ENCODE measurements at regions not wholly inside any gene's neighbourhood (a gene's known extent, or its start where the extent isn't known, plus 50 kb on each side); places are given as distances from the start of the nearest gene placed in this dataset.
A peak's percentile ranks its signal among the peaks of the same experiment; 100 is the strongest.

- DNase-seq, result no peak
These were observed 300.4 kb downstream of the DTWD2 start for GRCh38 chr5:118687661-118688621.

- DNase-seq, result no peak
These were observed 301.2 kb downstream of the DTWD2 start for GRCh38 chr5:118687100-118687499.

GRCh38 chr5:118681655-118682054 lies 306.7 kb downstream of the DTWD2 start:
- no peak for DNase-seq

- no peak for DNase-seq
These were observed 308.9 kb downstream of the DTWD2 start for GRCh38 chr5:118679264-118679940.

- DNase-seq, result no peak
These were observed 309.6 kb downstream of the DTWD2 start for GRCh38 chr5:118678746-118679145.

GRCh38 chr5:118675247-118675646 lies 313.1 kb downstream of the DTWD2 start:
- no peak for DNase-seq

GRCh38 chr5:118657576-118657975 lies 330.8 kb downstream of the DTWD2 start:
- DNase-seq, result no peak

- no peak for DNase-seq
These were observed 334.5 kb downstream of the DTWD2 start for GRCh38 chr5:118653872-118654271.

GRCh38 chr5:118653183-118653582 lies 335.2 kb downstream of the DTWD2 start:
- DNase-seq, result no peak

- no peak for DNase-seq
These were observed 337.3 kb downstream of the DTWD2 start for GRCh38 chr5:118651002-118651401.

- DNase-seq, result no peak
These were observed 340.8 kb downstream of the DTWD2 start for GRCh38 chr5:118647587-118647986.

- DNase-seq, result no peak
These were observed 341.4 kb downstream of the DTWD2 start for GRCh38 chr5:118646917-118647316.

GRCh38 chr5:118637947-118638670 lies 350.2 kb downstream of the DTWD2 start:
- DNase-seq, result no peak

- DNase-seq, result no peak
These were observed 359.5 kb downstream of the DTWD2 start for GRCh38 chr5:118628660-118629354.

- no peak for DNase-seq
These were observed 368.1 kb downstream of the DTWD2 start for GRCh38 chr5:118620233-118620632.

- DNase-seq, result no peak
These were observed 368.5 kb downstream of the DTWD2 start for GRCh38 chr5:118619823-118620222.

- no peak for DNase-seq
These were observed 372.1 kb downstream of the DTWD2 start for GRCh38 chr5:118616281-118616680.

- DNase-seq, result no peak
These were observed 373.5 kb downstream of the DTWD2 start for GRCh38 chr5:118614731-118615456.

GRCh38 chr5:118611332-118611945 lies 376.9 kb downstream of the DTWD2 start:
- peak; percentile 4 to 17 for DNase-seq

GRCh38 chr5:118606940-118607339 lies 381.4 kb downstream of the DTWD2 start:
- DNase-seq, result no peak

- DNase-seq, result no peak
These were observed 382.6 kb downstream of the DTWD2 start for GRCh38 chr5:118605761-118606160.

GRCh38 chr5:118604106-118604505 lies 384.2 kb downstream of the DTWD2 start:
- DNase-seq, result no peak

Data from inflammatory macrophage treated with lipopolysaccharide for 1 hour (primary cell).